Hepatocyte (in vitro differentiated cells): ENCODE measurements at regions not wholly inside any gene's neighbourhood (a gene's known extent, or its start where the extent isn't known, plus 50 kb on each side); places are given as distances from the start of the nearest gene placed in this dataset.
"Not testable (repeated sequence)": the region's sequence is repeated elsewhere in the genome, so short reads cannot be mapped to it uniquely, and the experiment has no call there.

Experiments used
- DNase-seq: peaks from one replicate; pipeline ENCODE4 v3.0.0-alpha.2; 2016; ENCODE audit warnings: low spot score
- H2AFZ ChIP-seq: fragments of 200-600 bp; sonication (generic); 2 replicates; pipeline ENCODE4 v1.6.0; 2016; ENCODE audit warnings: antibody characterized with exemption, mild to moderate bottlenecking
- H3K27ac ChIP-seq: fragments of 200-600 bp; sonication (generic); 2 replicates; pipeline ENCODE4 v1.5.1; 2016; ENCODE audit warnings: mild to moderate bottlenecking
- H3K27me3 ChIP-seq: fragments of 200-600 bp; sonication (generic); 2 replicates; pipeline ENCODE4 v1.6.1; 2016
- H3K36me3 ChIP-seq: fragments of 200-600 bp; sonication (generic); replicated peaks from 2 replicates; pipeline ENCODE4 v1.5.1; 2016; ENCODE audit warnings: low read depth; ENCODE audit not compliant: insufficient read depth
- H3K4me1 ChIP-seq: fragments of 200-600 bp; sonication (generic); 2 replicates; pipeline ENCODE4 v1.5.1; 2016; ENCODE audit warnings: mild to moderate bottlenecking, moderate library complexity; ENCODE audit not compliant: insufficient read depth
- H3K4me2 ChIP-seq: fragments of 200-600 bp; sonication (generic); 2 replicates; pipeline ENCODE4 v1.6.0; 2016
- H3K4me3 ChIP-seq: fragments of 200-600 bp; sonication (generic); 2 replicates; pipeline ENCODE4 v1.5.1; 2016; ENCODE audit warnings: mild to moderate bottlenecking
- H3K79me2 ChIP-seq: fragments of 200-600 bp; sonication (generic); 2 replicates; pipeline ENCODE4 v1.6.0; 2017; ENCODE audit warnings: mild to moderate bottlenecking
- H3K9me2 ChIP-seq: fragments of 200-600 bp; sonication (generic); replicated peaks from 2 replicates; pipeline ENCODE4 v1.6.0; 2017; ENCODE audit warnings: mild to moderate bottlenecking; ENCODE audit not compliant: insufficient read depth
- H3K9me3 ChIP-seq: fragments of 200-600 bp; sonication (generic); 2 replicates; pipeline ENCODE4 v1.5.1; 2016; ENCODE audit warnings: low read depth, mild to moderate bottlenecking
- H4K20me1 ChIP-seq: fragments of 200-600 bp; sonication (generic); 2 replicates; pipeline ENCODE4 v1.6.0; 2016; ENCODE audit warnings: mild to moderate bottlenecking; ENCODE audit not compliant: insufficient read depth, poor library complexity, severe bottlenecking
- EZH2 ChIP-seq: fragments of 200-600 bp; sonication (generic); IDR thresholded peaks from 2 replicates; pipeline ENCODE4 v1.6.1; 2016; ENCODE audit warnings: antibody characterized with exemption, mild to moderate bottlenecking, borderline replicate concordance
- EZH2phosphoT487 ChIP-seq: fragments of 200-600 bp; sonication (generic); IDR thresholded peaks from one replicate; pipeline ENCODE4 v1.6.1; 2018; ENCODE audit warnings: antibody characterized with exemption, mild to moderate bottlenecking, low read depth, moderate library complexity; ENCODE audit not compliant: unreplicated experiment, severe bottlenecking
- WGBS: methylation state at CpG from one replicate; pipeline ENCODE4 v1.1.6; 2016; ENCODE audit warnings: low lambda C conversion rate; ENCODE audit errors: missing lambda C conversion rate; 5-methylcytosine and 5-hydroxymethylcytosine counted together
- TF ChIP-seq, protein P1 (sequence below): fragments of 200-600 bp; sonication (generic); IDR thresholded peaks from 2 replicates; pipeline ENCODE4 v1.5.1; 2016; ENCODE audit warnings: antibody characterized with exemption, mild to moderate bottlenecking; ENCODE audit not compliant: poor library complexity

DNA sequence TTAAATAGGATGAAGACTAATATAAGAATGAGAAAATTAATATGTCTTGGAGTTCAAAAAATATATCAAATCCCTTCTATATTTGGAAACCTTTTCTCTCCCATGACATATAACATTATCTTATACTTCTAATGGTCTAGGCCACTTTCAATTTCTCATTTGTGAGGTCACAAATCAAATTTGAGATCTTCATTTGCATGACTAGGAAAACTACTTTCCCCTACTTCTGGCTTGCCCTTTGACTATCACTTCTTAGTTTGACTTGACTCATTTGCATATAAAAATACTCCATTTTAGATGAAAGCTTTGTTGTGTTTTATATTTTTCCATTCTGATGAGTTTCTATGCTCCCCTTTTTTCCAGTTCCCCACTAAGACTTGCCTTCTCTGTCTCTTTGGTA, 598.6 kb upstream of the TBL1XR1 start:
- Histone ChIP-seq H4K20me1 (no peaks in the 10 kb centered on the region), H2AFZ (no peak overlapping the region), H3K79me2 (no peaks in the 10 kb centered on the region), H3K4me2 (no peak overlapping the region), H3K9me3 (no peaks in the 10 kb centered on the region), H3K36me3 (no peaks in the 10 kb centered on the region), H3K9me2 (no peaks in the 10 kb centered on the region), H3K27ac (no peak overlapping the region), H3K4me1 (no peaks in the 10 kb centered on the region), H3K27me3 (no peaks in the 10 kb centered on the region), H3K4me3 (no peak overlapping the region)
- no peak for DNase-seq
- TF ChIP-seq, protein P1, sequence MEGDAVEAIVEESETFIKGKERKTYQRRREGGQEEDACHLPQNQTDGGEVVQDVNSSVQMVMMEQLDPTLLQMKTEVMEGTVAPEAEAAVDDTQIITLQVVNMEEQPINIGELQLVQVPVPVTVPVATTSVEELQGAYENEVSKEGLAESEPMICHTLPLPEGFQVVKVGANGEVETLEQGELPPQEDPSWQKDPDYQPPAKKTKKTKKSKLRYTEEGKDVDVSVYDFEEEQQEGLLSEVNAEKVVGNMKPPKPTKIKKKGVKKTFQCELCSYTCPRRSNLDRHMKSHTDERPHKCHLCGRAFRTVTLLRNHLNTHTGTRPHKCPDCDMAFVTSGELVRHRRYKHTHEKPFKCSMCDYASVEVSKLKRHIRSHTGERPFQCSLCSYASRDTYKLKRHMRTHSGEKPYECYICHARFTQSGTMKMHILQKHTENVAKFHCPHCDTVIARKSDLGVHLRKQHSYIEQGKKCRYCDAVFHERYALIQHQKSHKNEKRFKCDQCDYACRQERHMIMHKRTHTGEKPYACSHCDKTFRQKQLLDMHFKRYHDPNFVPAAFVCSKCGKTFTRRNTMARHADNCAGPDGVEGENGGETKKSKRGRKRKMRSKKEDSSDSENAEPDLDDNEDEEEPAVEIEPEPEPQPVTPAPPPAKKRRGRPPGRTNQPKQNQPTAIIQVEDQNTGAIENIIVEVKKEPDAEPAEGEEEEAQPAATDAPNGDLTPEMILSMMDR = no peak
- no peak for TF ChIP-seq EZH2
- no peak for TF ChIP-seq EZH2phosphoT487

DNA sequence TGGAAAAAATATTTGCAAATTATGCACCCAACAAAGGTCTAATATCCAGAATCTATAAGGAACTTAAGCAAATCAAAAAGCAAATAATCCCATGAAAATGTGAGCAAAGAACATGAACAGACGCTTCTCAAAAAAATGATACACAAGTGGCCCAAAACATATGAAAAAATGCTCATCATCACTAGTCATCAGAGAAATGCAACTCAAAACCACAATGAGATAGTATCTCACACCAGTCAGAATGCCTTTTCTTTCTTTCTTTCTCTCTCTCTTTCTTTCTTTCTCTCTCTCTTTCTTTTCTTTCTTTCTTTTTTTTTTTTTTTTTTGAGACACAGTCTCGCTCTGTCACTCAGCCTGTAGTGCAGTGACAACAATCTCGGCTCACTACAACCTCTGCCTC, 602.9 kb upstream of the TBL1XR1 start:
- H3K9me2 ChIP-seq, H3K4me3 ChIP-seq, H3K4me1 ChIP-seq, H2AFZ ChIP-seq, H3K27me3 ChIP-seq, H3K79me2 ChIP-seq, DNase-seq, H3K9me3 ChIP-seq, H3K27ac ChIP-seq, H4K20me1 ChIP-seq, H3K36me3 ChIP-seq, H3K4me2 ChIP-seq: not testable (repeated sequence)
- WGBS = 95% methylated on average over 3 of the region's 3 CpGs

DNA sequence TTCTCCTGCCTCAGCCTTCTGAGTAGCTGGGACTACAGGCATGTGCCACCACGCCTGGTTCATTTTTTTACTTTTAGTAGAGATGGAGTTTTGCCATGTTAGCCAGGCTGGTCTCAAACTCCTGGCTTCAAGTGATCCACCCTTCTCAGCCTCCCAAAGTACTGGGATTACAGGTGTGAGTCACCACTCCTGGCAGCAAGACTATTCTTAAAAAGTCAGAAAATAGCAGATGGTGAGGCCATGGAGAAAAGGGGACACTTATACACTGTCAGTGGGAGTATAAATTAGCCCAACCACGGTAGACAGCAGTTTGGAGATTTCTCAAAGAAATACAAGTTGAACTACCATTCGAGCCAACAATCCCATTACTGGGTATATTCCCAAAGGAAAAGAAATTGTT, 603.3 kb upstream of the TBL1XR1 start:
- no peaks in the 10 kb centered on the region for H4K20me1 ChIP-seq
- H3K4me1 ChIP-seq = no peaks in the 10 kb centered on the region
- 96% methylated on average over 3 of the region's 3 CpGs for WGBS
- no peak overlapping the region for H2AFZ ChIP-seq
- no peak overlapping the region for H3K4me3 ChIP-seq
- no peaks in the 10 kb centered on the region for H3K27me3 ChIP-seq
- H3K79me2 ChIP-seq = no peaks in the 10 kb centered on the region
- DNase-seq = no peak
- H3K27ac ChIP-seq = no peak overlapping the region
- no peaks in the 10 kb centered on the region for H3K36me3 ChIP-seq
- H3K4me2 ChIP-seq = no peak overlapping the region
- no peak for TF ChIP-seq EZH2phosphoT487
- no peak for TF ChIP-seq EZH2
- TF ChIP-seq, protein P1 = no peak
- no peaks in the 10 kb centered on the region for H3K9me3 ChIP-seq
- H3K9me2 ChIP-seq = no peaks in the 10 kb centered on the region

DNA sequence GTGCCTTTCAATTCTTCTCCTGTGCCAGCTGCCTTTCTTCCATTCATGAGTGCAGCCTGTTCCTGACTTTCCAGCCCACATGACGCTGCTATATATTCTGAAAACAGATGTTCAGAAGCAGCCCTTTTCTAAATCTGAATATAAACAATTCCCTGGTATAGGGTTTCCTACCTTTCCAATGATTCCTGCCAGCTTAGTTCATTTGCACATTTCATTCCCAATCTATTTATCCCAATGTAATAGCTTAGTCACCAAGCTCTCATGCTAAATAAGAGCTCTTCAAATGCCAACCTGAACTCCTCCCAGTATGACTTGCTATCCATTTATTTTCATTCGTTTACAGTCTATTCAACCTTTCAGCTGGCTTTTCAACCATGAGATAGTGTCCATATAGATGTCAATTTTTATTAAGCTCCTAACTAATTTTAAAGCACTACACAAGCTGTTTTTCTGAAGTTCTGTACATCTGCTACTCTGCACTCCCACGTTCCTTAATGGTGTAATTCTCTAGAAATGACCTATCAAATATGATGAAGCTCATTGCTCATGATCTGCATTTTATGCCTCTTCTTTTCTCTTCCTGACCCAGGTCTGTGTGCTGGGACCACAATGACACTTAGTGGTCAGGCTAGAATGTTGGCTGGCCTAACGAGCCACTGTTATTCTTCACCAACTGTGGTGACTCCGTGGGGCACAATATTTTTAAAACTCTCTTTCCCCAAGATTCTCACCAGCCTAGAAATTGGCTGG, 605.0 kb upstream of the TBL1XR1 start:
- Histone ChIP-seq H3K9me2 (no peaks in the 10 kb centered on the region), H2AFZ (no peak overlapping the region), H3K4me1 (no peaks in the 10 kb centered on the region), H3K79me2 (no peaks in the 10 kb centered on the region), H3K4me3 (no peak overlapping the region), H3K27me3 (no peaks in the 10 kb centered on the region), H4K20me1 (no peaks in the 10 kb centered on the region), H3K27ac (no peak overlapping the region), H3K4me2 (no peak overlapping the region), H3K36me3 (no peaks in the 10 kb centered on the region), H3K9me3 (no peaks in the 10 kb centered on the region)
- 62% methylated on average over 5 of the region's 5 CpGs for WGBS
- DNase-seq = no peak
- TF ChIP-seq, protein P1 = no peak
- TF ChIP-seq EZH2 (no peak), EZH2phosphoT487 (no peak)
